ENCODE measurements at regions not wholly inside any gene's neighbourhood (a gene's known extent, or its start where the extent isn't known, plus 50 kb on each side); places are given as distances from the start of the nearest gene placed in this dataset.
"Not testable (repeated sequence)": the region's sequence is repeated elsewhere in the genome, so short reads cannot be mapped to it uniquely, and the experiment has no call there.

DNA sequence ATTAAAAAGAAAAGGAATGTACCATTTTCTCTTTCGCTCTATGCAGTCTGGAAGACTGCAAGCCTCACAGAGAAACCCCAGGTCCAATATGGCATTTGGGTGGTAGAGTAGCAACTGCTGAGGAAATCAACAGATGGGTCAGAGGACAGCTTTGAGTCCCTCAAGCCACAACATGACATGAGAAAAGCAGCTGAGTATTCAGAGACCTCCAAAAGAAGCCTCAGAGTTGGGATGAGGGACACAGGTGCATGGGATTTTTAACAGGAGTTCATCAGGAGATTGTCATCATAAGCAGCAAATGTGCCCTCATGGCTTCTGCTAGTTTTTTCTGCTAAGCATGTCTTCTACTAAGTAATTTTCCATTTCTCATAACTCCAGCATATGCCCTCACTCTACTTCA is 111.6 kb downstream of the BLID start:
- DNase-seq (ENCODE audit: low spot score), result no peak
- TF ChIP-seq, protein P1, sequence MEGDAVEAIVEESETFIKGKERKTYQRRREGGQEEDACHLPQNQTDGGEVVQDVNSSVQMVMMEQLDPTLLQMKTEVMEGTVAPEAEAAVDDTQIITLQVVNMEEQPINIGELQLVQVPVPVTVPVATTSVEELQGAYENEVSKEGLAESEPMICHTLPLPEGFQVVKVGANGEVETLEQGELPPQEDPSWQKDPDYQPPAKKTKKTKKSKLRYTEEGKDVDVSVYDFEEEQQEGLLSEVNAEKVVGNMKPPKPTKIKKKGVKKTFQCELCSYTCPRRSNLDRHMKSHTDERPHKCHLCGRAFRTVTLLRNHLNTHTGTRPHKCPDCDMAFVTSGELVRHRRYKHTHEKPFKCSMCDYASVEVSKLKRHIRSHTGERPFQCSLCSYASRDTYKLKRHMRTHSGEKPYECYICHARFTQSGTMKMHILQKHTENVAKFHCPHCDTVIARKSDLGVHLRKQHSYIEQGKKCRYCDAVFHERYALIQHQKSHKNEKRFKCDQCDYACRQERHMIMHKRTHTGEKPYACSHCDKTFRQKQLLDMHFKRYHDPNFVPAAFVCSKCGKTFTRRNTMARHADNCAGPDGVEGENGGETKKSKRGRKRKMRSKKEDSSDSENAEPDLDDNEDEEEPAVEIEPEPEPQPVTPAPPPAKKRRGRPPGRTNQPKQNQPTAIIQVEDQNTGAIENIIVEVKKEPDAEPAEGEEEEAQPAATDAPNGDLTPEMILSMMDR (IDR thresholded peaks at IDR 0.05; ENCODE audit: extremely low read depth, missing control alignments), result no peak

DNA sequence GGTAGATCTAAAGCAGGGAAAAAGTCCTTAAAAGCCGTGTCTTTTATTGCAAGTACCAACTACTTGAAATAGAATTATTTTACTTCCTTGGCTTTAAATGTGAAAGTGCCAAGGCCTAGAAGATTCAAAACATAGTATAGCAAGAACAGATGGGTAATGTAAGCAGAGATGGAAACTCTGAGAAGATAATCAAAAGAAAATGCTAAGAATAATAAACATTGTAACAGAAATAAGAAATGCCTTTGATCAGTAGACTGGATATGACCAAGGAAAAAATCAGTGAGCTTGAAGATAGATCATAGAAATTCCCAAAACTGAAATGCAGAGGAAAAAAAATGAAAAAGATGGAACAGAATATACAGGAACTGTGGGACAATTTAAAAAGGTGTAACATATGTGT is 113.1 kb downstream of the BLID start:
- no peak for DNase-seq (ENCODE audit: low spot score)
- TF ChIP-seq, protein P1 (IDR thresholded peaks at IDR 0.05; ENCODE audit: extremely low read depth, missing control alignments), result no peak

DNA sequence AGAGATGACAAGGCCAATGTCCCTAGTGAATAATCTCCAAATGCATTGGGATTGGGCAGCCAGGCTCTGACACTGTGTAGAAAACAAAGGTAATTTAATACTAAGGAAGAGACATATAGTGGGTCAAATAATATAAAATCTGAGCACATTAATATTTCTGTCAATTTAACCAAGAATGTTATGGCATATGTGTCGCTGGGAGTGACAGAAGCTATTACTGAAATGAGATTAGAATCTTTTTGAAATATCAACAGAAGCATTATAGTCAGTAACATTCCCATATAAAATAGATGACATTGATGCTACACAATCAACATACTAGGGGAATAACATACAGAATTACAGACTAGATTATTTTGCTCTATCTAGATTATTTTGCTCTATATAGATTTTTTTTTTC is 114.0 kb downstream of the BLID start:
- TF ChIP-seq, protein P1 (IDR thresholded peaks at IDR 0.05; ENCODE audit: extremely low read depth, missing control alignments), result no peak
- no peak for DNase-seq (ENCODE audit: low spot score)

DNA sequence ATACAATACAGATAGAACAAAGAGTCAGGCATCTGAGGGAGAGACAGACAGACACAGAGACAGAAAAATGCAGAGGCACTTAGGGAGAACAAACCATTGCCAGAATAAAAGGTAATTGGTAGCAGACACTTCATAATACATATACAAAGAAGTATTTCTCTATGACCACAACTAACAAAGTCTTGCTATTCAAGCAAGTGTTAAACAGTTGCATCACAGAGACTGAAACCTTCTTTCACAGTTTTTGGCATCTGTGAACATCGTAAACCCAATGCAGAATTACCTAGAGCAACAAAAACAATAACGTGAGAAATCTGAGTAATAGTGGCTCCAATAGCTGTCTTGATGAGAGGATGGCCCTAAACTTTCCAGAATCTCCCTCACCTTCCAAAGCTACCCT is 116.4 kb downstream of the BLID start:
- no peak for DNase-seq (ENCODE audit: low spot score)

DNA sequence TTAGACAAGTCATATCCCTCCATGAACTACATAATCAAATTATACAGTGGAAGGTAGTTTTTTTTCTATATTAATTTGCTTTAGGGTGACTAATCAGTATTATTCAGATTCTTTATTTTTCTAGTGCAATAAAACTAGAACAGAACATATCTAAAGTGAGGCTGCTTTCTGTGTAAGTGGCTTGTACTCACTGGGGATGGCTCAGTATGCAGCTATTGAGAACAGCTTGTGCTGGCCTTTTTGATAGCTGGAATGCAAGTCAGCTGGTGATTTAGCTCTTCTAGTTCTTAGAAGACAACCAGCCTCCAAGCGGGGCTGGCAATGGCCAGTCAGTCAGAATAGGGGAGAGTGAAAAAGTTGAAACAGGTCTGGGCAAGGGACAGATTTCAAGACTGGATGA is 119.4 kb downstream of the BLID start:
- TF ChIP-seq, protein P1 (IDR thresholded peaks at IDR 0.05; ENCODE audit: extremely low read depth, missing control alignments), result no peak
- no peak for DNase-seq (ENCODE audit: low spot score)

More for the DNA sequence above, 116.4 kb downstream of the BLID start:
- TF ChIP-seq, protein P1 (IDR thresholded peaks at IDR 0.05; ENCODE audit: extremely low read depth, missing control alignments), result no peak

DNA sequence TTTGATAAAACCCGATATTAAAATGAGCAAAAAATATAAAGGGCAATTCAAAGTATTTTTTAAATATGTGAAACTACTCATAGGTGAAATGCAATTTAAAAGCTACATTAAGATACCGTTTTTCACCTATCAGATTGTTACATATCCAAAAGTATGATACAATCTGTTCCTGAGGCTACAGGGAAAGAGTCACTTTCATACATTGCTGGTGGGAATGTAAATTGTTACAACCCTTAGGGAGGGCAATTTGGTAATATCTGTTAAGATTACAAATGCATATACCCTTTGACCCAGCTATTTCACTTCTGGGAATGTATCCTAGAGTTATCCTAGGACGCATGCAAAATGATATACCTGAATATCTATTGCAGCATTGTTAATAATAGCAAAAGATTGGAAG is 132.1 kb downstream of the BLID start:
- TF ChIP-seq, protein P1 (IDR thresholded peaks at IDR 0.05; ENCODE audit: extremely low read depth, missing control alignments), result no peak
- DNase-seq (ENCODE audit: low spot score), result no peak

DNA sequence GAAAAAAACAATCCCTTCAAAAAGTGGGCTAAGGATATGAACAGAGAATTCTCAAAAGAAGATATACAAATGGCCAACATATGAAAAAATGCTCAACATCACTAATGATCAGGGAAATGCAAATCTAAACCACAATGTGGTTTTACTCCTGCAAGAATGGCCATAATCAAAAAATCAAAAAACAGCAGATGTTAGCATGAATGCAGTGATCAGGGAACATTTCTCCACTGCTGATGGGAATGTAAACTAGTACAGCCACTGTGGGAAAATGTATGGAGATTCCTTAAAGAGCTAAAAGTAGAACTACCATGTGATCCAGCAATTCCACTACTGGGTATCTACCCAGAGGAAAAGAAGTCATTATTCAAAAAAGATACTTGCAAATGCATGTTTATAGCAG is 138.1 kb downstream of the BLID start:
- DNase-seq (ENCODE audit: low spot score), result not testable (repeated sequence)

DNA sequence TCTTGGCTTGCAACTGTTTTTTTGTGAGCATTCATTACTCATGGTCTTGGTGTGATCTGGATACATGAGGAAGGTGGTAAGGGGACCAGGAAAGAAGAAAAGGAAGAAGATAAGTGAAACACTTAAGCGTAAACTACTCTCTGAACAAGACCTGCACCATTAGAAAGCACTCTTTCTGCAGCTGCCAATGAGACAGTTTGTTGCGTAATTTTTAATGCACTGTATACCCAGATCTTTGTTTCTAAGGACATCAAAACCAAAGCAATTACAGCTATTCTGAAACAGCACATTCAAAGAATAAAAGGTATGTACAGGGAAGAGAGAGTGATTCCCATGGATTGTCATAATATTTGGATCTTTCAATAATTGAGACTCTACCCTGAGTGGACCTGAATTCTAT is 147.4 kb downstream of the BLID start:
- TF ChIP-seq, protein P1 (IDR thresholded peaks at IDR 0.05; ENCODE audit: extremely low read depth, missing control alignments), result no peak
- no peak for DNase-seq (ENCODE audit: low spot score)

Measured in GM20000 (cell line).